Neural crest cell (in vitro differentiated cells): ENCODE measurements at regions not wholly inside any gene's neighbourhood (a gene's known extent, or its start where the extent isn't known, plus 50 kb on each side); places are given as distances from the start of the nearest gene placed in this dataset.

ENCODE experiments used
- DNase-seq: peaks from one replicate; pipeline ENCODE4 v3.0.0; 2021; ENCODE audit warnings: low read depth, mixed read lengths, low spot score
- H3K27ac Mint-ChIP-seq: one replicate; pipeline ENCODE4 v1.8.0; 2021; ENCODE audit warnings: mild to moderate bottlenecking, mixed read lengths; ENCODE audit not compliant: unreplicated experiment
- H3K27me3 Mint-ChIP-seq: 2 replicates; pipeline ENCODE4 v1.8.0; 2021; ENCODE audit warnings: low read depth, mild to moderate bottlenecking, mixed read lengths
- H3K36me3 Mint-ChIP-seq: 2 replicates; pipeline ENCODE4 v1.8.0; 2021; ENCODE audit warnings: low read depth, mild to moderate bottlenecking, mixed read lengths
- H3K4me1 Mint-ChIP-seq: 2 replicates; pipeline ENCODE4 v1.8.0; 2021; ENCODE audit warnings: mixed read lengths
- H3K4me3 Mint-ChIP-seq: one replicate; pipeline ENCODE4 v1.8.0; 2021; ENCODE audit warnings: mild to moderate bottlenecking, mixed read lengths
- H3K9me3 Mint-ChIP-seq: 2 replicates; pipeline ENCODE4 v1.8.0; 2021; ENCODE audit warnings: mixed read lengths
- CTCF ChIP-seq: fragments of 200-600 bp; sonication (generic); conservative IDR thresholded peaks from 2 replicates; pipeline ENCODE4 v1.5.0; 2021; ENCODE audit warnings: antibody characterized with exemption, mild to moderate bottlenecking

- Mint-ChIP-seq H3K36me3 (no peaks in the 10 kb centered on the region), H3K4me1 (peaks cover 28% of the 10 kb centered on the region), H3K4me3 (no peak overlapping the region), H3K27ac (no peak overlapping the region), H3K27me3 (no peaks in the 10 kb centered on the region), H3K9me3 (no peaks in the 10 kb centered on the region)
- peak; percentile 63 for TF ChIP-seq CTCF
- peak; percentile 44 for DNase-seq
These were observed 194.6 kb upstream of the TPM1 start for GRCh38 chr15:62847900-62848489.

GRCh38 chr15:62848632-62849050, 193.9 kb upstream of the TPM1 start:
- Mint-ChIP-seq H3K27ac (no peak overlapping the region), H3K4me3 (no peak overlapping the region)
- no peak for TF ChIP-seq CTCF

GRCh38 chr15:62849316-62850106, 193.0 kb upstream of the TPM1 start:
- Mint-ChIP-seq H3K36me3 (no peaks in the 10 kb centered on the region), H3K4me3 (no peak overlapping the region), H3K27ac (no peak overlapping the region), H3K27me3 (no peaks in the 10 kb centered on the region), H3K4me1 (peaks cover 24% of the 10 kb centered on the region), H3K9me3 (no peaks in the 10 kb centered on the region)
- TF ChIP-seq CTCF = no peak
- no peak for DNase-seq

More at GRCh38 chr15:62848632-62849050, 193.9 kb upstream of the TPM1 start:
- H3K9me3 Mint-ChIP-seq = no peaks in the 10 kb centered on the region
- no peaks in the 10 kb centered on the region for H3K36me3 Mint-ChIP-seq
- no peak for DNase-seq
- H3K27me3 Mint-ChIP-seq = no peaks in the 10 kb centered on the region
- peaks cover 28% of the 10 kb centered on the region for H3K4me1 Mint-ChIP-seq

GRCh38 chr15:62850318-62850717, 192.2 kb upstream of the TPM1 start:
- H3K9me3 Mint-ChIP-seq = no peaks in the 10 kb centered on the region
- no peaks in the 10 kb centered on the region for H3K27me3 Mint-ChIP-seq
- DNase-seq = no peak
- H3K4me3 Mint-ChIP-seq = no peak overlapping the region
- H3K4me1 Mint-ChIP-seq = peaks cover 16% of the 10 kb centered on the region
- H3K27ac Mint-ChIP-seq = no peak overlapping the region
- no peak for TF ChIP-seq CTCF
- no peaks in the 10 kb centered on the region for H3K36me3 Mint-ChIP-seq

GRCh38 chr15:62850791-62851291, 191.7 kb upstream of the TPM1 start:
- Mint-ChIP-seq H3K4me1 (peaks cover 12% of the 10 kb centered on the region), H3K9me3 (no peaks in the 10 kb centered on the region), H3K27ac (peak overlapping the region; percentile 52), H3K4me3 (peak overlapping the region; percentile 6), H3K36me3 (no peaks in the 10 kb centered on the region), H3K27me3 (no peaks in the 10 kb centered on the region)
- no peak for TF ChIP-seq CTCF
- DNase-seq = no peak
